SU-DHL-6 (cell line): ENCODE measurements at regions not wholly inside any gene's neighbourhood (a gene's known extent, or its start where the extent isn't known, plus 50 kb on each side); places are given as distances from the start of the nearest gene placed in this dataset.

Experiments
- H2AFZ ChIP-seq: fragments of 200-600 bp; sonication (generic); 2 replicates; pipeline ENCODE4 v1.6.1; 2014; ENCODE audit warnings: low read depth, mild to moderate bottlenecking, moderate library complexity, mixed read lengths, antibody characterized with exemption, low read length; ENCODE audit not compliant: severe bottlenecking
- H3F3A ChIP-seq: fragments of 200-600 bp; shearing (Covaris generic); 2 replicates; pipeline ENCODE4 v1.6.0; 2016; ENCODE audit warnings: antibody characterized with exemption, mild to moderate bottlenecking; ENCODE audit not compliant: insufficient read depth
- H3K27ac ChIP-seq: fragments of 200-600 bp; sonication (generic); 2 replicates; pipeline ENCODE4 v1.5.1; 2016; ENCODE audit warnings: low read depth, mild to moderate bottlenecking, low read length, moderate library complexity, mixed read lengths
- H3K27me3 ChIP-seq: fragments of 200-600 bp; sonication (generic), shearing (Covaris generic); 2 replicates; pipeline ENCODE4 v1.6.0; 2014; ENCODE audit warnings: mild to moderate bottlenecking, low read length
- H3K36me3 ChIP-seq: fragments of 200-600 bp; sonication (generic); 2 replicates; pipeline ENCODE4 v1.6.1; 2014; ENCODE audit warnings: mild to moderate bottlenecking, low read length, mixed read lengths
- H3K4me2 ChIP-seq: fragments of 300-600, 200-600 bp; shearing (Covaris generic), sonication (generic); 2 replicates; pipeline ENCODE4 v1.6.0; 2014; ENCODE audit warnings: low read length, low read depth, mild to moderate bottlenecking; ENCODE audit not compliant: poor library complexity, severe bottlenecking
- H3K4me3 ChIP-seq: fragments of 200-600 bp; sonication (generic); 2 replicates; pipeline ENCODE4 v1.5.1; 2014; ENCODE audit warnings: antibody characterized with exemption, low read length, mild to moderate bottlenecking, mixed read lengths; ENCODE audit not compliant: insufficient read depth, poor library complexity, severe bottlenecking
- H3K79me2 ChIP-seq: fragments of 200-600 bp; sonication (generic); 2 replicates; pipeline ENCODE4 v1.6.1; 2014; ENCODE audit warnings: mild to moderate bottlenecking, low read length, moderate library complexity; ENCODE audit not compliant: insufficient read depth
- H3K9ac ChIP-seq: fragments of 200-600 bp; sonication (generic); 2 replicates; pipeline ENCODE4 v1.7.0; 2014; ENCODE audit warnings: mild to moderate bottlenecking, low read length
- H3K9me2 ChIP-seq: fragments of 200-600 bp; sonication (generic); replicated peaks from 2 replicates; pipeline ENCODE4 v1.6.1; 2014; ENCODE audit warnings: low read length; ENCODE audit not compliant: insufficient read depth
- H3K9me3 ChIP-seq: fragments of 200-600 bp; sonication (generic); 2 replicates; pipeline ENCODE4 v1.6.1; 2014; ENCODE audit warnings: low read length, mixed read lengths; ENCODE audit not compliant: insufficient read depth
- H4K20me1 ChIP-seq: fragments of 200-600 bp; sonication (generic); 2 replicates; pipeline ENCODE4 v1.6.1; 2014; ENCODE audit warnings: low read depth, mild to moderate bottlenecking, antibody characterized with exemption, low read length, moderate library complexity, mixed read lengths
- CTCF ChIP-seq: fragments of 200-600 bp; sonication (generic); IDR thresholded peaks from one replicate; pipeline ENCODE4 v1.5.1; 2017; ENCODE audit warnings: antibody characterized with exemption, mild to moderate bottlenecking, low read length, moderate library complexity; ENCODE audit not compliant: insufficient read depth, poor library complexity, severe bottlenecking
- EZH2phosphoT487 ChIP-seq: fragments of 200-600 bp; sonication (generic), shearing (Covaris generic); conservative IDR thresholded peaks from 2 replicates; pipeline ENCODE4 v1.6.1; 2018; ENCODE audit warnings: mild to moderate bottlenecking, antibody characterized with exemption, low read length, moderate library complexity, mixed read lengths

GRCh38 chr20:57060407-57061050, 205.9 kb downstream of the BMP7 start:
- no peaks in the 10 kb centered on the region for H3K9me3 ChIP-seq
- no peaks in the 10 kb centered on the region for H3K79me2 ChIP-seq
- H3F3A ChIP-seq: no peaks in the 10 kb centered on the region
- no peak overlapping the region for H3K9ac ChIP-seq
- TF ChIP-seq CTCF: no peak
- no peak for TF ChIP-seq EZH2phosphoT487
- H3K4me3 ChIP-seq: no peak overlapping the region
- no peak overlapping the region for H3K27ac ChIP-seq
- no peak overlapping the region for H2AFZ ChIP-seq
- no peaks in the 10 kb centered on the region for H3K9me2 ChIP-seq
- 0 out of 2 replicates have a peak, but pooled peaks cover 3% of the 10 kb centered on the region for H3K27me3 ChIP-seq
- no peaks in the 10 kb centered on the region for H3K36me3 ChIP-seq
- no peak overlapping the region for H3K4me2 ChIP-seq
- no peaks in the 10 kb centered on the region for H4K20me1 ChIP-seq

GRCh38 chr20:57061051-57061900, 205.2 kb downstream of the BMP7 start:
- Histone ChIP-seq H3K9me2 (no peaks in the 10 kb centered on the region), H3K9me3 (no peaks in the 10 kb centered on the region), H4K20me1 (no peaks in the 10 kb centered on the region), H3K79me2 (no peaks in the 10 kb centered on the region), H3K4me3 (no peak overlapping the region), H3K9ac (no peak overlapping the region), H3K36me3 (no peaks in the 10 kb centered on the region), H3K27ac (no peak overlapping the region), H2AFZ (no peak overlapping the region), H3K4me2 (no peak overlapping the region), H3K27me3 (0 out of 2 replicates have a peak, but pooled peaks cover 3% of the 10 kb centered on the region), H3F3A (no peaks in the 10 kb centered on the region)
- TF ChIP-seq EZH2phosphoT487 (no peak), CTCF (no peak)

- H3K4me3 ChIP-seq: no peak overlapping the region
- no peak overlapping the region for H3K4me2 ChIP-seq
- H3K9me3 ChIP-seq: no peaks in the 10 kb centered on the region
- no peak overlapping the region for H2AFZ ChIP-seq
- no peaks in the 10 kb centered on the region for H3K36me3 ChIP-seq
- H3K27ac ChIP-seq: no peak overlapping the region
- H4K20me1 ChIP-seq: no peaks in the 10 kb centered on the region
- no peaks in the 10 kb centered on the region for H3F3A ChIP-seq
- H3K27me3 ChIP-seq: 0 out of 2 replicates have a peak, but pooled peaks cover 3% of the 10 kb centered on the region
- H3K79me2 ChIP-seq: no peaks in the 10 kb centered on the region
- no peak overlapping the region for H3K9ac ChIP-seq
- TF ChIP-seq CTCF: no peak
- TF ChIP-seq EZH2phosphoT487: no peak
- no peaks in the 10 kb centered on the region for H3K9me2 ChIP-seq
These were observed 204.2 kb downstream of the BMP7 start for GRCh38 chr20:57062241-57062640.
